HEK293 (cell line): ENCODE measurements at regions not wholly inside any gene's neighbourhood (a gene's known extent, or its start where the extent isn't known, plus 50 kb on each side); places are given as distances from the start of the nearest gene placed in this dataset.

Source experiments
- CTCF ChIA-PET: fragments of 350-600 bp; formaldehyde crosslinking; extraction: SDS; loops from one replicate; lab custom pipeline; 2021; ENCODE audit warnings: antibody characterized with exemption; lab: Yijun Ruan, JAX
- POLR2A ChIA-PET: fragments of 300-600 bp; formaldehyde crosslinking; extraction: SDS; loops from one replicate; lab custom pipeline; 2020; ENCODE audit warnings: antibody characterized with exemption, inconsistent platforms; lab: Yijun Ruan, JAX
- H3K27ac ChIP-seq: fragments of 200-500 bp; sonication (Bioruptor generic); 2 replicates; pipeline ENCODE4 v1.5.1; 2014; ENCODE audit warnings: low read depth, low read length, control low read depth, inconsistent platforms; ENCODE audit errors: extremely low read depth
- H3K36me3 ChIP-seq, 2 experiments: fragments of 200-500 bp in 1 of 2; sonication (Bioruptor generic) in 1 of 2; 1 replicate in 1 of 2; 2 replicates in 1 of 2; pipeline ENCODE4 v1.5.1; 2014 to 2017; ENCODE audit warnings: inconsistent platforms in 2 of 2, low read length in 2 of 2; ENCODE audit not compliant: control insufficient read depth in 2 of 2, insufficient read depth in 1 of 2
- H3K4me1 ChIP-seq: fragments of 200-500 bp; sonication (Bioruptor generic); 2 replicates; pipeline ENCODE4 v1.5.1; 2014; ENCODE audit warnings: mild to moderate bottlenecking, low read length, inconsistent platforms; ENCODE audit not compliant: control insufficient read depth, insufficient read depth
- H3K4me3 ChIP-seq: 2 replicates; pipeline ENCODE4 v1.5.1; 2011; ENCODE audit warnings: low read depth, mild to moderate bottlenecking, control low read depth, low read length, moderate library complexity
- H3K9me3 ChIP-seq: fragments of 200-500 bp; sonication (Bioruptor generic); 2 replicates; pipeline ENCODE4 v1.5.1; 2014; ENCODE audit warnings: low read depth, low read length, inconsistent platforms; ENCODE audit not compliant: control insufficient read depth, insufficient read depth
- BCL11B ChIP-seq: fragments of 450-650 bp; formaldehyde crosslinking; IDR thresholded peaks from 2 replicates; pipeline ENCODE4 v1.5.1; 2016; ENCODE audit warnings: low read depth, missing biosample characterization, missing genetic modification characterization
- HOXD13 ChIP-seq: sonication (generic); formaldehyde crosslinking; IDR thresholded peaks from 2 replicates; pipeline ENCODE4 v1.8.0; 2022; ENCODE audit warnings: missing genetic modification reagents, borderline replicate concordance
- SP7 ChIP-seq: fragments of 450-650 bp; formaldehyde crosslinking; IDR thresholded peaks from 2 replicates; pipeline ENCODE4 v1.5.1; 2016; ENCODE audit warnings: missing biosample characterization, missing genetic modification characterization
- ZFHX2 ChIP-seq: fragments of 450-650 bp; formaldehyde crosslinking; conservative IDR thresholded peaks from 2 replicates; pipeline ENCODE4 v1.5.1; 2016; ENCODE audit warnings: missing biosample characterization, missing genetic modification characterization
- ZNF114 ChIP-seq: fragments of 450-650 bp; formaldehyde crosslinking; IDR thresholded peaks from 2 replicates; pipeline ENCODE4 v1.5.0; 2017; ENCODE audit warnings: missing biosample characterization, missing genetic modification characterization
- ZNF132 ChIP-seq: fragments of 450-650 bp; formaldehyde crosslinking; IDR thresholded peaks from 2 replicates; pipeline ENCODE4 v1.5.1; 2017; ENCODE audit warnings: missing biosample characterization, missing genetic modification characterization, borderline replicate concordance
- ZNF157 ChIP-seq: fragments of 450-650 bp; formaldehyde crosslinking; IDR thresholded peaks from 2 replicates; pipeline ENCODE4 v1.5.1; 2016; ENCODE audit warnings: missing biosample characterization, missing genetic modification characterization
- ZNF292 ChIP-seq: fragments of 450-650 bp; formaldehyde crosslinking; IDR thresholded peaks from 2 replicates; pipeline ENCODE4 v1.5.1; 2016; ENCODE audit warnings: low read depth, missing biosample characterization, missing genetic modification characterization, borderline replicate concordance
- ZNF530 ChIP-seq: fragments of 450-650 bp; formaldehyde crosslinking; IDR thresholded peaks from 2 replicates; pipeline ENCODE4 v1.5.1; 2016; ENCODE audit warnings: low read depth, missing biosample characterization, missing genetic modification characterization
- ZNF560 ChIP-seq: fragments of 450-650 bp; formaldehyde crosslinking; IDR thresholded peaks from 2 replicates; pipeline ENCODE4 v1.5.1; 2017; ENCODE audit warnings: missing biosample characterization, missing genetic modification characterization, borderline replicate concordance
- ZNF571 ChIP-seq: fragments of 450-650 bp; formaldehyde crosslinking; IDR thresholded peaks from 2 replicates; pipeline ENCODE4 v1.5.0; 2017; ENCODE audit warnings: missing biosample characterization, missing genetic modification characterization
- ZNF596 ChIP-seq: fragments of 450-650 bp; IDR thresholded peaks from 2 replicates; pipeline ENCODE4 v1.5.0; 2018; ENCODE audit warnings: missing biosample characterization, mild to moderate bottlenecking, missing genetic modification characterization, moderate library complexity
- ZNF837 ChIP-seq: fragments of 450-650 bp; formaldehyde crosslinking; IDR thresholded peaks from 2 replicates; pipeline ENCODE4 v1.5.1; 2016; ENCODE audit warnings: missing biosample characterization, missing genetic modification characterization
- TF ChIP-seq, protein P1 (sequence below): fragments of 450-650 bp; formaldehyde crosslinking; IDR thresholded peaks from 2 replicates; pipeline ENCODE4 v1.5.1; 2017; ENCODE audit warnings: missing biosample characterization, missing genetic modification characterization
- TF ChIP-seq, protein P2 (sequence below): fragments of 450-650 bp; formaldehyde crosslinking; IDR thresholded peaks from 2 replicates; pipeline ENCODE4 v1.5.1; 2016; ENCODE audit warnings: missing biosample characterization, missing genetic modification characterization
- TF ChIP-seq, protein P3 (sequence below): fragments of 450-650 bp; formaldehyde crosslinking; IDR thresholded peaks from 2 replicates; pipeline ENCODE4 v1.5.1; 2016; ENCODE audit warnings: missing biosample characterization, missing genetic modification characterization, borderline replicate concordance
- TF ChIP-seq, protein P4 (sequence below): fragments of 450-650 bp; formaldehyde crosslinking; IDR thresholded peaks from 2 replicates; pipeline ENCODE4 v1.5.1; 2017; ENCODE audit warnings: missing biosample characterization, missing genetic modification characterization
- TF ChIP-seq, protein P5 (sequence below): fragments of 450-650 bp; formaldehyde crosslinking; IDR thresholded peaks from 2 replicates; pipeline ENCODE4 v1.5.1; 2016; ENCODE audit warnings: missing biosample characterization, missing genetic modification characterization

DNA sequence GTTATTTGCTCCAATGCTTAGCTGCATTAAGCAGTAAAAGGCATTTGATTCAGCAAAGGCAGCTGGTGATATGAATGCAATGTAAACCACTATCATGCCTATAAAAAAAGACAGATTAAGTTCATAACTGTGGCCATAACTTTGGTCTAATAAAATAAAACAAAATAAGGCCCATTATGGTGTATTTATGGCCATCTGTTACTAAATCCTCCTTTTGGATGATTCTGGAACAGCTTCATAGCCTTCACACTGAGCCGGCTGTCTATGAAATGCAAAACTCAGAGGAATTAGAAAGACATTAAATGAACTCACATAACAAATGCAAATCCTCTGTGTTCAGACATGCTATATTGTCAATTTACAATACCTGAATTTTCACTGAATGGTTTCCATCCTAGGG lies 223.7 kb upstream of the FAT4 start (continued):
- TF ChIP-seq, protein P1, sequence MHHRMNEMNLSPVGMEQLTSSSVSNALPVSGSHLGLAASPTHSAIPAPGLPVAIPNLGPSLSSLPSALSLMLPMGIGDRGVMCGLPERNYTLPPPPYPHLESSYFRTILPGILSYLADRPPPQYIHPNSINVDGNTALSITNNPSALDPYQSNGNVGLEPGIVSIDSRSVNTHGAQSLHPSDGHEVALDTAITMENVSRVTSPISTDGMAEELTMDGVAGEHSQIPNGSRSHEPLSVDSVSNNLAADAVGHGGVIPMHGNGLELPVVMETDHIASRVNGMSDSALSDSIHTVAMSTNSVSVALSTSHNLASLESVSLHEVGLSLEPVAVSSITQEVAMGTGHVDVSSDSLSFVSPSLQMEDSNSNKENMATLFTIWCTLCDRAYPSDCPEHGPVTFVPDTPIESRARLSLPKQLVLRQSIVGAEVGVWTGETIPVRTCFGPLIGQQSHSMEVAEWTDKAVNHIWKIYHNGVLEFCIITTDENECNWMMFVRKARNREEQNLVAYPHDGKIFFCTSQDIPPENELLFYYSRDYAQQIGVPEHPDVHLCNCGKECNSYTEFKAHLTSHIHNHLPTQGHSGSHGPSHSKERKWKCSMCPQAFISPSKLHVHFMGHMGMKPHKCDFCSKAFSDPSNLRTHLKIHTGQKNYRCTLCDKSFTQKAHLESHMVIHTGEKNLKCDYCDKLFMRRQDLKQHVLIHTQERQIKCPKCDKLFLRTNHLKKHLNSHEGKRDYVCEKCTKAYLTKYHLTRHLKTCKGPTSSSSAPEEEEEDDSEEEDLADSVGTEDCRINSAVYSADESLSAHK (tag by site-specific recombination) = no peak
- TF ChIP-seq SP7 (tag by site-specific recombination) (no peak), HOXD13 (no peak), ZNF157 (tag by site-specific recombination) (no peak), ZNF560 (tag by site-specific recombination) (no peak), ZNF132 (tag by site-specific recombination) (no peak), ZNF837 (tag by site-specific recombination) (no peak)
- TF ChIP-seq, protein P2, sequence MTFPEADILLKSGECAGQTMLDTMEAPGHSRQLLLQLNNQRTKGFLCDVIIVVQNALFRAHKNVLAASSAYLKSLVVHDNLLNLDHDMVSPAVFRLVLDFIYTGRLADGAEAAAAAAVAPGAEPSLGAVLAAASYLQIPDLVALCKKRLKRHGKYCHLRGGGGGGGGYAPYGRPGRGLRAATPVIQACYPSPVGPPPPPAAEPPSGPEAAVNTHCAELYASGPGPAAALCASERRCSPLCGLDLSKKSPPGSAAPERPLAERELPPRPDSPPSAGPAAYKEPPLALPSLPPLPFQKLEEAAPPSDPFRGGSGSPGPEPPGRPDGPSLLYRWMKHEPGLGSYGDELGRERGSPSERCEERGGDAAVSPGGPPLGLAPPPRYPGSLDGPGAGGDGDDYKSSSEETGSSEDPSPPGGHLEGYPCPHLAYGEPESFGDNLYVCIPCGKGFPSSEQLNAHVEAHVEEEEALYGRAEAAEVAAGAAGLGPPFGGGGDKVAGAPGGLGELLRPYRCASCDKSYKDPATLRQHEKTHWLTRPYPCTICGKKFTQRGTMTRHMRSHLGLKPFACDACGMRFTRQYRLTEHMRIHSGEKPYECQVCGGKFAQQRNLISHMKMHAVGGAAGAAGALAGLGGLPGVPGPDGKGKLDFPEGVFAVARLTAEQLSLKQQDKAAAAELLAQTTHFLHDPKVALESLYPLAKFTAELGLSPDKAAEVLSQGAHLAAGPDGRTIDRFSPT (tag by site-specific recombination) = no peak

DNA sequence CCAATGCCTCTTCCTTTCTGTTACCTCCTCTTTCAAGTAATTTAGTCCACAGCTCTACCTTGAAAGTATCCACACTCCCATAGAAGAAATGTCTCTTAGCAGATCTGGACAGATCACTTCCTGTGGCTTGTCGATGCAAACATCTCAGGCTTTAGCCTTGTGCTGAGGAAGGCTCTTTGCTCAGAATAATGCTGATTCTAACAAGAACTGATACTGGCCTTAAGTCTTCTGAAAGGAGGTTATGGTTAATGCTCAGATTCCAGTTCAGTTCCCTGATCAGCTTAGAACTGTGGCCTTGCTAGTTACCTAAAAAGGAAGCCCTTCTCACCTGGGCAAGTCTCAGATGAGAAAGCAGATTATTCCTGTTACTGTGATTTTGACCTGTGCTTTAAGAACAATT lies 230.1 kb upstream of the FAT4 start:
- no peaks in the 10 kb centered on the region for H3K9me3 ChIP-seq
- TF ChIP-seq, protein P3, sequence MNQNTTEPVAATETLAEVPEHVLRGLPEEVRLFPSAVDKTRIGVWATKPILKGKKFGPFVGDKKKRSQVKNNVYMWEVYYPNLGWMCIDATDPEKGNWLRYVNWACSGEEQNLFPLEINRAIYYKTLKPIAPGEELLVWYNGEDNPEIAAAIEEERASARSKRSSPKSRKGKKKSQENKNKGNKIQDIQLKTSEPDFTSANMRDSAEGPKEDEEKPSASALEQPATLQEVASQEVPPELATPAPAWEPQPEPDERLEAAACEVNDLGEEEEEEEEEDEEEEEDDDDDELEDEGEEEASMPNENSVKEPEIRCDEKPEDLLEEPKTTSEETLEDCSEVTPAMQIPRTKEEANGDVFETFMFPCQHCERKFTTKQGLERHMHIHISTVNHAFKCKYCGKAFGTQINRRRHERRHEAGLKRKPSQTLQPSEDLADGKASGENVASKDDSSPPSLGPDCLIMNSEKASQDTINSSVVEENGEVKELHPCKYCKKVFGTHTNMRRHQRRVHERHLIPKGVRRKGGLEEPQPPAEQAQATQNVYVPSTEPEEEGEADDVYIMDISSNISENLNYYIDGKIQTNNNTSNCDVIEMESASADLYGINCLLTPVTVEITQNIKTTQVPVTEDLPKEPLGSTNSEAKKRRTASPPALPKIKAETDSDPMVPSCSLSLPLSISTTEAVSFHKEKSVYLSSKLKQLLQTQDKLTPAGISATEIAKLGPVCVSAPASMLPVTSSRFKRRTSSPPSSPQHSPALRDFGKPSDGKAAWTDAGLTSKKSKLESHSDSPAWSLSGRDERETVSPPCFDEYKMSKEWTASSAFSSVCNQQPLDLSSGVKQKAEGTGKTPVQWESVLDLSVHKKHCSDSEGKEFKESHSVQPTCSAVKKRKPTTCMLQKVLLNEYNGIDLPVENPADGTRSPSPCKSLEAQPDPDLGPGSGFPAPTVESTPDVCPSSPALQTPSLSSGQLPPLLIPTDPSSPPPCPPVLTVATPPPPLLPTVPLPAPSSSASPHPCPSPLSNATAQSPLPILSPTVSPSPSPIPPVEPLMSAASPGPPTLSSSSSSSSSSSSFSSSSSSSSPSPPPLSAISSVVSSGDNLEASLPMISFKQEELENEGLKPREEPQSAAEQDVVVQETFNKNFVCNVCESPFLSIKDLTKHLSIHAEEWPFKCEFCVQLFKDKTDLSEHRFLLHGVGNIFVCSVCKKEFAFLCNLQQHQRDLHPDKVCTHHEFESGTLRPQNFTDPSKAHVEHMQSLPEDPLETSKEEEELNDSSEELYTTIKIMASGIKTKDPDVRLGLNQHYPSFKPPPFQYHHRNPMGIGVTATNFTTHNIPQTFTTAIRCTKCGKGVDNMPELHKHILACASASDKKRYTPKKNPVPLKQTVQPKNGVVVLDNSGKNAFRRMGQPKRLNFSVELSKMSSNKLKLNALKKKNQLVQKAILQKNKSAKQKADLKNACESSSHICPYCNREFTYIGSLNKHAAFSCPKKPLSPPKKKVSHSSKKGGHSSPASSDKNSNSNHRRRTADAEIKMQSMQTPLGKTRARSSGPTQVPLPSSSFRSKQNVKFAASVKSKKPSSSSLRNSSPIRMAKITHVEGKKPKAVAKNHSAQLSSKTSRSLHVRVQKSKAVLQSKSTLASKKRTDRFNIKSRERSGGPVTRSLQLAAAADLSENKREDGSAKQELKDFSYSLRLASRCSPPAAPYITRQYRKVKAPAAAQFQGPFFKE (tag by site-specific recombination) = no peak
- TF ChIP-seq ZNF114 (tag by site-specific recombination) (no peak), ZNF292 (tag by site-specific recombination) (no peak), ZFHX2 (tag by site-specific recombination) (no peak), ZNF571 (tag by site-specific recombination) (no peak), ZNF530 (tag by site-specific recombination) (no peak), BCL11B (tag by site-specific recombination) (no peak), ZNF596 (tag by site-specific recombination) (no peak)
- TF ChIP-seq, protein P4, sequence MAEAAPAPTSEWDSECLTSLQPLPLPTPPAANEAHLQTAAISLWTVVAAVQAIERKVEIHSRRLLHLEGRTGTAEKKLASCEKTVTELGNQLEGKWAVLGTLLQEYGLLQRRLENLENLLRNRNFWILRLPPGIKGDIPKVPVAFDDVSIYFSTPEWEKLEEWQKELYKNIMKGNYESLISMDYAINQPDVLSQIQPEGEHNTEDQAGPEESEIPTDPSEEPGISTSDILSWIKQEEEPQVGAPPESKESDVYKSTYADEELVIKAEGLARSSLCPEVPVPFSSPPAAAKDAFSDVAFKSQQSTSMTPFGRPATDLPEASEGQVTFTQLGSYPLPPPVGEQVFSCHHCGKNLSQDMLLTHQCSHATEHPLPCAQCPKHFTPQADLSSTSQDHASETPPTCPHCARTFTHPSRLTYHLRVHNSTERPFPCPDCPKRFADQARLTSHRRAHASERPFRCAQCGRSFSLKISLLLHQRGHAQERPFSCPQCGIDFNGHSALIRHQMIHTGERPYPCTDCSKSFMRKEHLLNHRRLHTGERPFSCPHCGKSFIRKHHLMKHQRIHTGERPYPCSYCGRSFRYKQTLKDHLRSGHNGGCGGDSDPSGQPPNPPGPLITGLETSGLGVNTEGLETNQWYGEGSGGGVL = no peak
- TF ChIP-seq, protein P5, sequence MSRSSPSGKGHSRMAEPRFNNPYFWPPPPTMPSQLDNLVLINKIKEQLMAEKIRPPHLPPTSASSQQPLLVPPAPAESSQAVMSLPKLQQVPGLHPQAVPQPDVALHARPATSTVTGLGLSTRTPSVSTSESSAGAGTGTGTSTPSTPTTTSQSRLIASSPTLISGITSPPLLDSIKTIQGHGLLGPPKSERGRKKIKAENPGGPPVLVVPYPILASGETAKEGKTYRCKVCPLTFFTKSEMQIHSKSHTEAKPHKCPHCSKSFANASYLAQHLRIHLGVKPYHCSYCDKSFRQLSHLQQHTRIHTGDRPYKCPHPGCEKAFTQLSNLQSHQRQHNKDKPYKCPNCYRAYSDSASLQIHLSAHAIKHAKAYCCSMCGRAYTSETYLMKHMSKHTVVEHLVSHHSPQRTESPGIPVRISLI = no peak
- TF ChIP-seq, all 188 proteins: peak for 0
- POLR2A ChIA-PET = no interaction called here
- H3K27ac ChIP-seq = no peak overlapping the region
- CTCF ChIA-PET = no interaction called here
- H3K4me1 ChIP-seq = no peaks in the 10 kb centered on the region
- H3K4me3 ChIP-seq = no peak overlapping the region
- H3K36me3 ChIP-seq = no peaks in the 10 kb centered on the region
